GM12878 (cell line): ENCODE measurements at regions not wholly inside any gene's neighbourhood (a gene's known extent, or its start where the extent isn't known, plus 50 kb on each side); places are given as distances from the start of the nearest gene placed in this dataset.

Source experiments
- ATAC-seq: fragments of 200-7000 bp; cut with Tn5 transposase; 3 replicates; pipeline ENCODE4 v1.9.1; 2020; ENCODE audit warnings: mild to moderate bottlenecking, moderate library complexity
- BruUV-seq: library from RNA; stranded (reverse); fragments of 400-500 nt; replicated peaks from 2 replicates; lab custom pipeline; 2021; lab: Mats Ljungman, UMichigan
- CTCF ChIA-PET: fragments of 300-600 bp; sonication (Branson Sonifier 250); formaldehyde crosslinking; extraction: SDS; loops from one replicate; lab custom pipeline; 2021; ENCODE audit warnings: inconsistent platforms; lab: Yijun Ruan, JAX
- POLR2A ChIA-PET: fragments of 350-600 bp; formaldehyde crosslinking; extraction: SDS; loops from one replicate; lab custom pipeline; 2021; ENCODE audit warnings: inconsistent platforms; lab: Charles Lee
- RAD21 ChIA-PET: fragments of 300-600 bp; sonication (Branson Sonifier 250); formaldehyde crosslinking; loops from one replicate; lab custom pipeline; 2023; ENCODE audit warnings: antibody characterized with exemption; ENCODE audit not compliant: unreplicated experiment; lab: Charles Lee
- SMC1A ChIA-PET: fragments of 300-600 bp; sonication (Branson Sonifier 250); formaldehyde crosslinking; loops from one replicate; lab custom pipeline; 2023; ENCODE audit not compliant: unreplicated experiment, uncharacterized antibody; lab: Charles Lee
- DNase-seq: peaks from one replicate; pipeline ENCODE4 v3.0.0-alpha.2; 2011; ENCODE audit warnings: low read depth, low spot score
- FAIRE-seq: peaks from 3 replicates; lab custom pipeline; 2011; peaks lifted over from hg19 to GRCh38; lab: Jason Lieb, UNC
- H2AFZ ChIP-seq: 2 replicates; pipeline ENCODE4 v1.6.0; 2011; ENCODE audit warnings: low read depth, low read length, control low read depth; ENCODE audit not compliant: control insufficient read depth
- H3K27ac ChIP-seq: 2 replicates; pipeline ENCODE4 v1.5.1; 2011; ENCODE audit warnings: control low read depth; ENCODE audit not compliant: control insufficient read depth, insufficient read depth
- H3K27me3 ChIP-seq, 2 experiments: replicated peaks in 1 of 2; 2 replicates each; pipeline versions ENCODE4 v1.6.0 to v1.6.1; 2011; ENCODE audit warnings: low read length in 1 of 2; ENCODE audit not compliant: control insufficient read depth in 2 of 2, insufficient read depth in 2 of 2
- H3K36me3 ChIP-seq, 2 experiments: 2 replicates each; pipeline ENCODE4 v1.5.1; 2011; ENCODE audit warnings: low read length in 1 of 2; ENCODE audit not compliant: control insufficient read depth in 2 of 2, insufficient read depth in 2 of 2
- H3K4me1 ChIP-seq: 2 replicates; pipeline ENCODE4 v1.6.1; 2011; ENCODE audit warnings: mild to moderate bottlenecking, low read length, moderate library complexity, mixed read lengths; ENCODE audit not compliant: control insufficient read depth, insufficient read depth
- H3K4me2 ChIP-seq: 2 replicates; pipeline ENCODE4 v1.6.0; 2011; ENCODE audit warnings: control low read depth; ENCODE audit not compliant: control insufficient read depth, insufficient read depth
- H3K4me3 ChIP-seq: fragments of 200-600 bp; sonication (generic); 2 replicates; pipeline ENCODE4 v1.5.1; 2016
- H3K79me2 ChIP-seq: 2 replicates; pipeline ENCODE4 v1.6.0; 2011; ENCODE audit warnings: low read length; ENCODE audit not compliant: control insufficient read depth, insufficient read depth
- H3K9ac ChIP-seq: 2 replicates; pipeline ENCODE4 v1.8.0; 2011; ENCODE audit warnings: low read length, control low read depth, mixed read lengths; ENCODE audit not compliant: control insufficient read depth, insufficient read depth
- H3K9me3 ChIP-seq: replicated peaks from 3 replicates; pipeline ENCODE4 v1.5.1; 2011; ENCODE audit warnings: mild to moderate bottlenecking, low read length; ENCODE audit not compliant: control insufficient read depth, insufficient read depth
- H4K20me1 ChIP-seq: 2 replicates; pipeline ENCODE4 v1.6.0; 2011; ENCODE audit not compliant: control insufficient read depth, insufficient read depth
- CEBPB ChIP-seq, 2 experiments: fragments of 150-350 bp in 1 of 2; IDR thresholded peaks; 2 replicates each; pipeline ENCODE4 v1.6.1; 2012 to 2014; ENCODE audit warnings: low read depth in 2 of 2, low read length in 2 of 2, borderline replicate concordance in 1 of 2, inconsistent platforms in 1 of 2
- EGR1 ChIP-seq, 2 experiments: IDR thresholded peaks; 1 replicate in 1 of 2; 2 replicates in 1 of 2; pipeline ENCODE4 v1.6.1; 2011 to 2012; ENCODE audit warnings: low read depth in 2 of 2, low read length in 2 of 2, borderline replicate concordance in 1 of 2, mild to moderate bottlenecking in 1 of 2, moderate library complexity in 1 of 2
- GATAD2B ChIP-seq: fragments of 450-650 bp; conservative IDR thresholded peaks from 2 replicates; pipeline ENCODE4 v1.6.1; 2017; ENCODE audit warnings: low read depth, mild to moderate bottlenecking, moderate library complexity
- MEF2A ChIP-seq: IDR thresholded peaks from 2 replicates; pipeline ENCODE4 v1.6.1; 2011; ENCODE audit warnings: low read depth, mild to moderate bottlenecking, low read length, moderate library complexity; ENCODE audit not compliant: insufficient read depth
- MEF2B ChIP-seq: fragments of 450-650 bp; IDR thresholded peaks from 2 replicates; pipeline ENCODE4 v1.6.1; 2018; ENCODE audit warnings: mild to moderate bottlenecking, moderate library complexity; ENCODE audit not compliant: partially characterized antibody, poor library complexity, severe bottlenecking
- MTA3 ChIP-seq: IDR thresholded peaks from 2 replicates; pipeline ENCODE4 v1.6.1; 2012; ENCODE audit warnings: low read length, inconsistent platforms, borderline replicate concordance
- NR2F1 ChIP-seq: fragments of 450-650 bp; conservative IDR thresholded peaks from 2 replicates; pipeline ENCODE4 v1.6.1; 2017; ENCODE audit warnings: mild to moderate bottlenecking
- SIN3A ChIP-seq: IDR thresholded peaks from 2 replicates; pipeline ENCODE4 v1.6.1; 2012; ENCODE audit warnings: low read depth, low read length, improper control_type of control experiment
- TBL1XR1 ChIP-seq: IDR thresholded peaks from 2 replicates; pipeline ENCODE4 v1.6.1; 2012; ENCODE audit warnings: low read depth, low read length, improper control_type of control experiment
- TCF7 ChIP-seq: IDR thresholded peaks from 2 replicates; pipeline ENCODE4 v1.6.1; 2014; ENCODE audit warnings: antibody characterized with exemption, borderline replicate concordance
- ZSCAN29 ChIP-seq: fragments of 450-650 bp; IDR thresholded peaks from 2 replicates; pipeline ENCODE4 v1.6.1; 2017; ENCODE audit warnings: mild to moderate bottlenecking, moderate library complexity
- ZZZ3 ChIP-seq: IDR thresholded peaks from 2 replicates; pipeline ENCODE4 v1.6.1; 2011; ENCODE audit warnings: low read depth; ENCODE audit not compliant: control insufficient read depth, insufficient read length
- WGBS: methylation state at CpG from one replicate; pipeline ENCODE4 v1.1.6; 2016; ENCODE audit warnings: low lambda C conversion rate; ENCODE audit not compliant: insufficient replicate concordance, insufficient coverage; ENCODE audit errors: missing lambda C conversion rate; 5-methylcytosine and 5-hydroxymethylcytosine counted together
- in situ Hi-C: fragments of 300-500 bp; cut with MboI; formaldehyde crosslinking; loops from 9 replicates; pipeline ENCODE4 v1.14.3; 2018; ENCODE audit warnings: mixed read lengths
- intact Hi-C: fragments of 100-400 bp; cut with micrococcal nuclease; formaldehyde crosslinking; loops from one replicate; pipeline ENCODE4 v1.14.2; 2022; ENCODE audit not compliant: unreplicated experiment
- TF ChIP-seq, protein P1 (sequence below): fragments of 450-650 bp; IDR thresholded peaks from 2 replicates; pipeline ENCODE4 v1.6.1; 2014; ENCODE audit warnings: mild to moderate bottlenecking
- TF ChIP-seq, protein P2 (sequence below): IDR thresholded peaks from 2 replicates; pipeline ENCODE4 v1.6.1; 2012; ENCODE audit warnings: mild to moderate bottlenecking, low read depth, low read length
- TF ChIP-seq, protein P3 (sequence below): fragments of 450-650 bp; formaldehyde crosslinking; IDR thresholded peaks from 2 replicates; pipeline ENCODE4 v1.5.0; 2022; ENCODE audit warnings: mild to moderate bottlenecking, missing genetic modification characterization
- TF ChIP-seq, protein P4 (sequence below): fragments of 150-350 bp; IDR thresholded peaks from 2 replicates; pipeline ENCODE4 v1.6.1; 2014; ENCODE audit warnings: mild to moderate bottlenecking, low read depth, low read length

DNA sequence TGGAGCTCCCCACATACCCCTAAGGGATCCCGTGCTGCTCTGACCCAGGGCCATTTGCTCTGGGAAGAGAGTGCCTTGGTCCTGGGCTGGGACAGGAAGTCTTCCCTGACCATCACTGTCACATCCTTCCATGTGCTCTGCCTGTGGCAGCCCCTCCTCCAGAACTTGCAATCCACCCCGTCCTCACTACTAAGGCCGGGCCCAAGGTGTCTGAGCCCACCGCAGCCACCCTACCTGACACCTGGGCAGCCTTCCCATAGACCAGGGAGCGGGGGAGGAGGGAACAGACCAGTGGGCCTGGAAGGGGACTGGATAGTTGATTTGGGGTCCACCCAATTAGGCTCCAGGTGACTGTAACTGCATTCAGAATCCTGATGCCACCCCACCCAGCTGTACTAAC, 117.5 kb upstream of the CRHR1 start:
- Histone ChIP-seq H4K20me1 (no peaks in the 10 kb centered on the region), H3K9me3 (no peaks in the 10 kb centered on the region; the same call in none of the 3 replicates), H3K27ac (no peak overlapping the region), H3K79me2 (no peaks in the 10 kb centered on the region), H2AFZ (no peak overlapping the region), H3K4me2 (no peak overlapping the region), H3K4me1 (no peaks in the 10 kb centered on the region), H3K4me3 (no peak overlapping the region), H3K27me3 (no peaks in the 10 kb centered on the region; a peak in 2 of 4 replicates), H3K9ac (no peak overlapping the region), H3K36me3 (no peaks in the 10 kb centered on the region)
- ChIA-PET RAD21 (no interaction called here), POLR2A (no interaction called here), SMC1A (no interaction called here), CTCF (no interaction called here)
- BruUV-seq: no TSS peak
- 8% methylated on average over 5 of the region's 5 CpGs for WGBS
- FAIRE-seq: no peak
- in situ Hi-C loops: no loop called here
- ATAC-seq: no peak
- DNase-seq: no peak
- intact Hi-C loops: no loop called here
- TF ChIP-seq, protein P1, sequence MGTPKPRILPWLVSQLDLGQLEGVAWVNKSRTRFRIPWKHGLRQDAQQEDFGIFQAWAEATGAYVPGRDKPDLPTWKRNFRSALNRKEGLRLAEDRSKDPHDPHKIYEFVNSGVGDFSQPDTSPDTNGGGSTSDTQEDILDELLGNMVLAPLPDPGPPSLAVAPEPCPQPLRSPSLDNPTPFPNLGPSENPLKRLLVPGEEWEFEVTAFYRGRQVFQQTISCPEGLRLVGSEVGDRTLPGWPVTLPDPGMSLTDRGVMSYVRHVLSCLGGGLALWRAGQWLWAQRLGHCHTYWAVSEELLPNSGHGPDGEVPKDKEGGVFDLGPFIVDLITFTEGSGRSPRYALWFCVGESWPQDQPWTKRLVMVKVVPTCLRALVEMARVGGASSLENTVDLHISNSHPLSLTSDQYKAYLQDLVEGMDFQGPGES: no peak
- TF ChIP-seq, protein P2, sequence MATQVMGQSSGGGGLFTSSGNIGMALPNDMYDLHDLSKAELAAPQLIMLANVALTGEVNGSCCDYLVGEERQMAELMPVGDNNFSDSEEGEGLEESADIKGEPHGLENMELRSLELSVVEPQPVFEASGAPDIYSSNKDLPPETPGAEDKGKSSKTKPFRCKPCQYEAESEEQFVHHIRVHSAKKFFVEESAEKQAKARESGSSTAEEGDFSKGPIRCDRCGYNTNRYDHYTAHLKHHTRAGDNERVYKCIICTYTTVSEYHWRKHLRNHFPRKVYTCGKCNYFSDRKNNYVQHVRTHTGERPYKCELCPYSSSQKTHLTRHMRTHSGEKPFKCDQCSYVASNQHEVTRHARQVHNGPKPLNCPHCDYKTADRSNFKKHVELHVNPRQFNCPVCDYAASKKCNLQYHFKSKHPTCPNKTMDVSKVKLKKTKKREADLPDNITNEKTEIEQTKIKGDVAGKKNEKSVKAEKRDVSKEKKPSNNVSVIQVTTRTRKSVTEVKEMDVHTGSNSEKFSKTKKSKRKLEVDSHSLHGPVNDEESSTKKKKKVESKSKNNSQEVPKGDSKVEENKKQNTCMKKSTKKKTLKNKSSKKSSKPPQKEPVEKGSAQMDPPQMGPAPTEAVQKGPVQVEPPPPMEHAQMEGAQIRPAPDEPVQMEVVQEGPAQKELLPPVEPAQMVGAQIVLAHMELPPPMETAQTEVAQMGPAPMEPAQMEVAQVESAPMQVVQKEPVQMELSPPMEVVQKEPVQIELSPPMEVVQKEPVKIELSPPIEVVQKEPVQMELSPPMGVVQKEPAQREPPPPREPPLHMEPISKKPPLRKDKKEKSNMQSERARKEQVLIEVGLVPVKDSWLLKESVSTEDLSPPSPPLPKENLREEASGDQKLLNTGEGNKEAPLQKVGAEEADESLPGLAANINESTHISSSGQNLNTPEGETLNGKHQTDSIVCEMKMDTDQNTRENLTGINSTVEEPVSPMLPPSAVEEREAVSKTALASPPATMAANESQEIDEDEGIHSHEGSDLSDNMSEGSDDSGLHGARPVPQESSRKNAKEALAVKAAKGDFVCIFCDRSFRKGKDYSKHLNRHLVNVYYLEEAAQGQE: no peak
- no peak for TF ChIP-seq GATAD2B
- TF ChIP-seq ZSCAN29: no peak
- TF ChIP-seq, protein P3, sequence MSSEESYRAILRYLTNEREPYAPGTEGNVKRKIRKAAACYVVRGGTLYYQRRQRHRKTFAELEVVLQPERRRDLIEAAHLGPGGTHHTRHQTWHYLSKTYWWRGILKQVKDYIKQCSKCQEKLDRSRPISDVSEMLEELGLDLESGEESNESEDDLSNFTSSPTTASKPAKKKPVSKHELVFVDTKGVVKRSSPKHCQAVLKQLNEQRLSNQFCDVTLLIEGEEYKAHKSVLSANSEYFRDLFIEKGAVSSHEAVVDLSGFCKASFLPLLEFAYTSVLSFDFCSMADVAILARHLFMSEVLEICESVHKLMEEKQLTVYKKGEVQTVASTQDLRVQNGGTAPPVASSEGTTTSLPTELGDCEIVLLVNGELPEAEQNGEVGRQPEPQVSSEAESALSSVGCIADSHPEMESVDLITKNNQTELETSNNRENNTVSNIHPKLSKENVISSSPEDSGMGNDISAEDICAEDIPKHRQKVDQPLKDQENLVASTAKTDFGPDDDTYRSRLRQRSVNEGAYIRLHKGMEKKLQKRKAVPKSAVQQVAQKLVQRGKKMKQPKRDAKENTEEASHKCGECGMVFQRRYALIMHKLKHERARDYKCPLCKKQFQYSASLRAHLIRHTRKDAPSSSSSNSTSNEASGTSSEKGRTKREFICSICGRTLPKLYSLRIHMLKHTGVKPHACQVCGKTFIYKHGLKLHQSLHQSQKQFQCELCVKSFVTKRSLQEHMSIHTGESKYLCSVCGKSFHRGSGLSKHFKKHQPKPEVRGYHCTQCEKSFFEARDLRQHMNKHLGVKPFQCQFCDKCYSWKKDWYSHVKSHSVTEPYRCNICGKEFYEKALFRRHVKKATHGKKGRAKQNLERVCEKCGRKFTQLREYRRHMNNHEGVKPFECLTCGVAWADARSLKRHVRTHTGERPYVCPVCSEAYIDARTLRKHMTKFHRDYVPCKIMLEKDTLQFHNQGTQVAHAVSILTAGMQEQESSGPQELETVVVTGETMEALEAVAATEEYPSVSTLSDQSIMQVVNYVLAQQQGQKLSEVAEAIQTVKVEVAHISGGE: no peak
- TF ChIP-seq MEF2A: no peak
- no peak for TF ChIP-seq TBL1XR1
- no peak for TF ChIP-seq TCF7
- no peak for TF ChIP-seq CEBPB (IDR thresholded peaks at IDR 0.05; ENCODE audit: borderline replicate concordance in 1 of 2, low read depth in 2 of 2, low read length in 2 of 2)
- TF ChIP-seq MEF2B: no peak
- no peak for TF ChIP-seq NR2F1
- no peak for TF ChIP-seq MTA3
- no peak for TF ChIP-seq ZZZ3
- TF ChIP-seq EGR1 (IDR thresholded peaks at IDR 0.05; ENCODE audit: borderline replicate concordance in 1 of 2, low read depth in 2 of 2, low read length in 2 of 2): no peak
- no peak for TF ChIP-seq SIN3A
- TF ChIP-seq, protein P4, sequence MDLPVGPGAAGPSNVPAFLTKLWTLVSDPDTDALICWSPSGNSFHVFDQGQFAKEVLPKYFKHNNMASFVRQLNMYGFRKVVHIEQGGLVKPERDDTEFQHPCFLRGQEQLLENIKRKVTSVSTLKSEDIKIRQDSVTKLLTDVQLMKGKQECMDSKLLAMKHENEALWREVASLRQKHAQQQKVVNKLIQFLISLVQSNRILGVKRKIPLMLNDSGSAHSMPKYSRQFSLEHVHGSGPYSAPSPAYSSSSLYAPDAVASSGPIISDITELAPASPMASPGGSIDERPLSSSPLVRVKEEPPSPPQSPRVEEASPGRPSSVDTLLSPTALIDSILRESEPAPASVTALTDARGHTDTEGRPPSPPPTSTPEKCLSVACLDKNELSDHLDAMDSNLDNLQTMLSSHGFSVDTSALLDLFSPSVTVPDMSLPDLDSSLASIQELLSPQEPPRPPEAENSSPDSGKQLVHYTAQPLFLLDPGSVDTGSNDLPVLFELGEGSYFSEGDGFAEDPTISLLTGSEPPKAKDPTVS: no peak
